Amniotic epithelial cell (primary cell): ENCODE measurements at regions not wholly inside any gene's neighbourhood (a gene's known extent, or its start where the extent isn't known, plus 50 kb on each side); places are given as distances from the start of the nearest gene placed in this dataset.

ENCODE experiments used
- DNase-seq: peaks from one replicate; pipeline ENCODE4 v3.0.0-alpha.2; 2010; ENCODE audit warnings: low read depth

DNA sequence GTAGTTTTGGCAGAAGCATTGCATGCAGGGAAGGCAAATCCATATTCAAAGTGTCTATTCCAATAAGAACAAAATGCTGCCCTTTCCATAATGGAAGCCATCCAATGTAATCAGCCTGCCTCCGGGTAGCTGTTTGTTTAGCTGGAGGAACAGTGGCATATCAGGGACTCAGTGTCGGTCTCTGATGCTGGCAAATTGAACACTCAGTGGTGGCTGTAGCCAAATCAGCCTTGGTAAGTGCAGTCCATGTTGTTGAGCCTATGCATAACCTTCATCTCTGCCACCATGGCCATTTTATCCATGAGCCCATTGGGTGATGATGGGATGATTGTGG is 147.8 kb upstream of the MAX start:
- no peak for DNase-seq

GRCh38 chr14:65251213-65251612 is 148.9 kb upstream of the MAX start:
- DNase-seq, result peak; percentile 97

GRCh38 chr14:65252482-65253255 is 150.4 kb upstream of the MAX start:
- DNase-seq, result no peak

DNA sequence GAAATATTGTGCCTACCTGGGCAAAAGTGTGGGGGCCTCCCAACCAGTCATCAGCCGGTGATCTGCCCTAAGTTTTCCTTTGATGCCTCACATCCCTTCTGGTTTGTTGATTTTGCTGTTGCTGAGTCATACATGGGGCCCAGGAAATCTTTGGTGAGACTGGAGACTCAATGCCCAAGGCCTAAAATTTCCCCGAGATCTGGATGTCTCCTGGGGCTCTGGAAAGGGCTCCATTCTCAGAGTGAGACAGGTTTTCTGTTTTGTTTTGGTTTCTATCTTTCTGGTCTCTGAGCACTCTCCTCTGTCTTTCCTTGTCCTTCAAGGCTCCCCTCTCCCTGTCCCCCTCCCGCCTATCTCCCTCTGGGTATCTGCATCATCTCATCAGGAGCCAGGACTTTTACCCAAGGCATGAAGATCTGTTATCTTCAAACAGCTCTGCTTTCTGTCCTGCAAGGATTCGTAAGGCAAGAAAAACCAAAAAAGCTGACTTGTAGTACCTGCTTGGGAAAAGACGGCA is 152.8 kb upstream of the MAX start:
- peak; percentile 76 for DNase-seq

- DNase-seq, result peak; percentile 40
Observed at GRCh38 chr14:65255583-65256461, 153.5 kb upstream of the MAX start.

DNA sequence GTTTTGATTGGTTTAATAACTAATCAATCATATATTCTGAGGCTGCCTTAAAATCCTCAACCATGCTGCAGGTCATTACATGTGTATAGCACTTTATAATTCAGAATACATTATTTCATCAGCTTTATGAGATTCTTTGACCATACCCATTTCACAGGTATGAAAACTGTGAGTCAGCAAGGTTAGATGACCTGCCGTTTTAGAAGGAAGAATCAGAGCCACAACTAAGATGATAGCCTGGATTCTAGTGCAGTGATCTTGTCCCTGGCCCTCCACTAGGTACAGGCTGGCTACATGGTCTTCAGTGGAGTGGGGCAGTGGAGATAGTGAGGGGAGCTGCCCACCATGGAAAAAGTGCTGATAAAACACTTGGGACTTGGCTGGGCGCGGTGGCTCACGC is 154.4 kb upstream of the MAX start:
- DNase-seq, result no peak

DNA sequence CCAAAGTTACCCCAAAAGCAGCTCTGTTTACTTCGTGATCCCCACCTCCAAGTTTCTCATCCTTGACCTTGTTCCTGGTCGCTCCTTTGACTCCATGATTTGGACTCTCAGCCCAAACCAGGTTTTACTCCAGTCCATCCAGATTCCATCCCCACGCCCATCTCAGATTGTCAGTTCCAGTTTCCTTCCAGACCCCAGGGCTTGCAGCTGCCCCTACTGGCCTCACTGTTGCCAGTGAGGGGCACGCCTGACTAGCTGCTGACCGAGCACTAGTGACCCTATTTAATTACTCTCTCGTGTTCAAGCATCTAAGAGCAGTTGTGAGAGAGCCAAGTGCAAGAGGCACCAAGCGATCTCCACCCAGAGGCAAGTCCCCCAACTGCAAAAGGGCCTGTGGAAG is 155.1 kb upstream of the FUT8 start:
- no peak for DNase-seq

DNA sequence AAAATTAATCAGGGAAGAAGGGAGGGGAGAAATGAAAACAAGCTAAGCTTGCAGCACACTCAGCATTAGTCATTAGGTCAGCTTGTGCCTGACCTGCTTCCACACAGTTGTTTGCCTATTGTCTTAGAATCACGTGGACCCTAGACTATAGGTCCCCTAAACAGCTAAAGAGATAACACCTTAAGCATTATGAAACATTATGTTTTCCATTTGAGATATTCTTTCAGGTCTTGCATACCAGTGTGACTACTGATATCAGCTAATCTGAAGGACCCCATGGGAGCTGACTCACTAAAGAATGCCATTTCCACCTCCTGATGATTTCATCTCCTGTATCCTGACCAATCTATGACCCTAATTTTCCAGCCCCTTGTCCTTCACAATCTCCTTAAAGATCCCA is 154.1 kb upstream of the FUT8 start:
- peak; percentile 82 for DNase-seq

- DNase-seq, result no peak
Observed at GRCh38 chr14:65259000-65259399, 153.5 kb upstream of the FUT8 start.

- peak; percentile 86 for DNase-seq
Observed at GRCh38 chr14:65260786-65261185, 151.7 kb upstream of the FUT8 start.

DNA sequence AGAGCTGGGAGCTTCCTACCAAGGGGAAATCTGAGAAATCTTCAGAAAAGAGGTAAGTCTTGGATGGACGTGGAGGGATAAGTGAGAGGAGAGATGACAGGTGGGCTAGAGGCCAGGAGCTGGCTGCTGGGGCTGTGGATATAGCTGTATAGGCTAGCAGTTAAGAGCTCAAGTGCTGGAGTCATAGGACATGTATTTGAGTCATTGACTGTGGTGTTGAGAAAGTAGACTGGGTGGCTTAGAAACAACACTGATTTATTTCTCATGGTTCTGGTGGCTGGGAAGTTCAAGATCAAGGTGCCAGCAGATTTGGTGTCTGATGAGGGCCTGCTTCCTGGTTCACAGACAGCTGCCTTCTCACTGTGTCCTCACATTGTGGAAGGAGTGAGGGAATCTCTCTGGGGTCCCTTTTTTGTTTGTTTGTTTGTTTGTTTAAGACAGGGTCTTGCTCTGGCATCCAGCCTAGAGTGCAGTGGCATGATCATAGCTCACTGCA is 151.1 kb upstream of the FUT8 start:
- peak; percentile 63 for DNase-seq

DNA sequence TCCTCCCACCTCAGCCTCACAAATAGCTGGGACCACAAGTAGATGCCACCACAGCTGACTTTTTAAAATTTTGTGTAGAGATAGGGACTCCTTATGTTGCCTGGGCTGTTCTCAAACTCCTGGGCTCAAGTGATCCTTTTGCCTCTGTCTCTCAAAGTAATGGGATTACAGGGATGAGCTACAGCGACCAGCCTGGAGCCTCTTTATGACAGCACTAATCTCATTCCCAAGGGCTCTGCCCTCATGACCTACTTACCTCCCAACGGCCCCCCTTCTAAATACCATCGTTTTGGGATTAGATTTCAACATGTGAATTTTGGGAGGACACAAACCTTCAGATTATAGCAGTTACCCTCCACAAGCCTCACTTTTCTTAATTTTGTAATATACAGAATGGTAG is 150.6 kb upstream of the FUT8 start:
- DNase-seq, result no peak

- DNase-seq, result peak; percentile 86
Observed at GRCh38 chr14:65263177-65263788, 149.2 kb upstream of the FUT8 start.

DNA sequence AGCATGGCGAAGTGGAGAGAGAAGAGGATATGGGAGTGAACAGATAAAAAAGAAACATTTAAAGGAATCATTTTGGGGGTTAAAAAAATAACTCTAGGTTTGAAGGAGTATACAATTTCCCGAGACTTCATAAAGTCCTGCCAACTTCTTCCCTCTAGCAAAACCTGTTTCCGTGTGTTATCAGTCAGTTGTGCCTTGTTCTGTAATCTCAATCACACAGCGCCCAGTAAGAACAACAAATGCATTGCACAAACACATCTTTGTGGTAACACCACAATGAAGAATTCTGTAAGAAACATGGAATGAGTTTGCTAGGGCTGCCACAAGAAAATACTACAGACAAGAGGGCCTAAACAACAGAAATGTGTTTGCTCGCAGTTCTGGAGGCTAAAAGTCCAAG is 144.7 kb upstream of the FUT8 start:
- DNase-seq, result peak; percentile 90

DNA sequence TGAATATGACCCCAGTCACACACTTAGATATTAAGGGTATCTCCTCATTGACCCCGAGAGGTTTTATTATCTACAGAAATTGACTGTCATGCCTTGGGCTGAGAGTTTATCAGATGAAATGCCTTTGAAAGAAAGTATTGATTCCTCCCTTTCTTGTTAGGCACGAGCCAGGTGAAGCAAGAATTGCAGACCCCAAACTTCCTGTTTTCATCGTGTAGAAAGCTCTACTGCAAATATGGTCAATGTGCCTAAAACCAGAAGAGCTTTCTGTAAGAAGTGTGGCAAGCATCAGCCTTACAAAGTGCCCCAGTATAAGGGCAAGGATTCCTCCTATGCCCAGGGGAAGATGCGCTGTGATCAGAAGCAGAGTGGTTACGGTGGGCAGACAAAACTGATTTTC is 143.9 kb upstream of the FUT8 start:
- DNase-seq, result no peak

DNA sequence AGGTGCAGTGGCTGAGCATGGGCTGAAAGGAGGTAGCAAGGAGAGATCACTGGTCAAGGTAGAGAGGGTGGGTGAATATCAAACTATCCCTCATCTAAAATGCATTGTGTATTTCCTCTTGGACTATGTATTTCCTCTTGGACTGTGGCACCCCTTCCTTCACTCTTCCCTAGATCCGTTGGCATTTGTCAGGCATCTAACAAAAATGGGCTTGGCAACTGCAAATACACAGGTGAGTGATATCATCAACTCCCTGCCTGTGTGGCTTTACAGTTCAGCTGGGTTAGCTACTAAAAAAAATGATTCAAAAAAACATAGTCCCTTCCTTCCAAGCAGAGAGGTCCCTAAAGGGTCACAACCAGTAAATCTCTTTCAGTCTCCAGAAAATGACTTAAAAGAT is 142.8 kb upstream of the FUT8 start:
- DNase-seq, result no peak

GRCh38 chr14:65277027-65277426 is 135.5 kb upstream of the FUT8 start:
- no peak for DNase-seq

GRCh38 chr14:65277580-65278270 is 134.8 kb upstream of the FUT8 start:
- no peak for DNase-seq

DNA sequence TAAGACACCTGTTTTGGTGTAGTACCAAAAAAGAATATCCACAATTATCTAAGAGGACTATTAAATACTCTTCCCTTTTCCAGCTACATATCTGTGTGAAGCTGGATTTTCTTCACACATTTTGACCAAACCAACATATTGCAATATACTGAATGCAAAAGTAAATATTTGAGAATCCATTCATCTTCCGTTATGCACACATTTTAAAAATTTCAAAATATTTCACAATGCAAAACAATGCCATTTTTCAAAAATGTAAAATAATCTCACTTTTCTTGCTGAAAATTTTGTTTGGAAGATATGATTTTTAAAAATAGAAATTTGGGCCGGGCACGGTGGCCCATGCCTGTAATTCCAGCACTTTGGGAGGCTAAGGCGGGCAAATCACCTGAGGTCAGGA is 133.9 kb upstream of the FUT8 start:
- no peak for DNase-seq

DNA sequence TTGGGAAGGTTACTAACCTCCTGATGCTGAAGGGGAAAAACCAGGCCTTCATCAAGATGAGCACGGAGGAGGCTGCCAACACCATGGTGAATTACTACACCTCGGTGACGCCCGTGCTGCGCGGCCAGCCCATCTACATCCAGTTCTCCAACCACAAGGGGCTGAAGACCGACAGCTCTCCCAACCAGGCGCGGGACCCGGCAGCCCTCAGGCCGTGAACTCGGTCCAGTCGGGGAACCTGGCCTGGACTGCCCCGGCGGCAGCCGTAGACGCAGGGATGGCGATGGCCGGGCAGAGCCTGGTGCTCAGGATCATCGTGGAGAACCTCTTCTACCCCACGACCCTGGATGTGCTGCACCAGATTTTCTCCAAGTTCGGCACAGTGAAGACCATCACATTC is 133.0 kb upstream of the FUT8 start:
- no peak for DNase-seq

DNA sequence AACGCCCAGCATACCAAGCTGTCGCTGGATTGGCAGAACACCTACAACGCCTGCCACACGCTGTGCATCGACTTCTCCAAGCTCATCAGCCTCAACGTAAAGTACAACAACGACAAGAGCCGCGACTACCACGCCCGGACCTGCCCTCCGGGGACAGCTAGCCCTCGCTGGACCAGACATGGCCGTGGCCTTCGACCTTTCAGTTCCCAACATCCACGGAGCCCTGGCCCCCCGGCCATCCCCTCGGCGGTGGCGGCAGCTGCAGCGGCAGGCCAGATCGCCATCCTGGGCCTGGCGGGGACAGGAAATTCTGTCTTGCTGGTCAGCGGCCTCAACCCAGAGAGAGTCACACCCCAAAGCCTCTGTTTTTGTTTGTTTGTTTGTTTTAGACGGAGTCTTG is 132.6 kb upstream of the FUT8 start:
- DNase-seq, result no peak

GRCh38 chr14:65280653-65281052 is 131.9 kb upstream of the FUT8 start:
- no peak for DNase-seq
